ENCODE measurements at regions not wholly inside any gene's neighbourhood (a gene's known extent, or its start where the extent isn't known, plus 50 kb on each side); places are given as distances from the start of the nearest gene placed in this dataset.

GRCh38 chr4:66688674-66689073, 856.6 kb downstream of the CENPC start:
- no peak for TF ChIP-seq CTCF (IDR thresholded peaks at IDR 0.05)
- no peak for TF ChIP-seq POLR2A (IDR thresholded peaks at IDR 0.05)
- TF ChIP-seq POLR2AphosphoS5 (IDR thresholded peaks at IDR 0.05), result no peak

All from breast epithelium (tissue), 3 donors.